ENCODE measurements at regions not wholly inside any gene's neighbourhood (a gene's known extent, or its start where the extent isn't known, plus 50 kb on each side); places are given as distances from the start of the nearest gene placed in this dataset.
"Not testable (repeated sequence)": the region's sequence is repeated elsewhere in the genome, so short reads cannot be mapped to it uniquely, and the experiment has no call there.

DNA sequence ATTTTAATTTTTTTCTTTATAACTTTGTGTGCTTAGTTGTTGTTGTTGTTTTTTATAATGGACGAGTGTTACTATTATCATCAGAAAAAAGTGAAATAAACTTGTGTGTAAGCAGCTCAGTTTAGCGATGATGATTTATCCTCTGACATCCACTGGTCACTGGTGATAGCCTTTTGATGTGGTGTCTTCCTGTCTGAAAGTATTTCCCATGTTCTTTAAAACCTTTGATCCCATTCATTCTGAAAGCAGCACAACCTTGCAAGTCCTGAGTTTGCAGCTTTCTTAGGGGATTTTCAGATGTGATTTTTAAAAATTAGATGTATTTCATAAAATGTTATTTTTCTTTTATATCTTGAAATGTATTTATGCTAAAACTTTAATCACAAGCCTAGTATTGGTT, 85.9 kb upstream of the ZPLD1 start:
- no peak for DNase-seq
- H3K27me3 ChIP-seq, result no peaks in the 10 kb centered on the region
- no peaks in the 10 kb centered on the region for H3K36me3 ChIP-seq
- H3K4me3 ChIP-seq, result no peak overlapping the region
- H3K27ac ChIP-seq, result no peak overlapping the region
- no peaks in the 10 kb centered on the region for H3K9me3 ChIP-seq
- no peaks in the 10 kb centered on the region for H3K4me1 ChIP-seq
- H3K9ac ChIP-seq (ENCODE audit: low read depth in 2 of 2, low read length in 2 of 2), result no peak overlapping the region
- TF ChIP-seq, protein P1, sequence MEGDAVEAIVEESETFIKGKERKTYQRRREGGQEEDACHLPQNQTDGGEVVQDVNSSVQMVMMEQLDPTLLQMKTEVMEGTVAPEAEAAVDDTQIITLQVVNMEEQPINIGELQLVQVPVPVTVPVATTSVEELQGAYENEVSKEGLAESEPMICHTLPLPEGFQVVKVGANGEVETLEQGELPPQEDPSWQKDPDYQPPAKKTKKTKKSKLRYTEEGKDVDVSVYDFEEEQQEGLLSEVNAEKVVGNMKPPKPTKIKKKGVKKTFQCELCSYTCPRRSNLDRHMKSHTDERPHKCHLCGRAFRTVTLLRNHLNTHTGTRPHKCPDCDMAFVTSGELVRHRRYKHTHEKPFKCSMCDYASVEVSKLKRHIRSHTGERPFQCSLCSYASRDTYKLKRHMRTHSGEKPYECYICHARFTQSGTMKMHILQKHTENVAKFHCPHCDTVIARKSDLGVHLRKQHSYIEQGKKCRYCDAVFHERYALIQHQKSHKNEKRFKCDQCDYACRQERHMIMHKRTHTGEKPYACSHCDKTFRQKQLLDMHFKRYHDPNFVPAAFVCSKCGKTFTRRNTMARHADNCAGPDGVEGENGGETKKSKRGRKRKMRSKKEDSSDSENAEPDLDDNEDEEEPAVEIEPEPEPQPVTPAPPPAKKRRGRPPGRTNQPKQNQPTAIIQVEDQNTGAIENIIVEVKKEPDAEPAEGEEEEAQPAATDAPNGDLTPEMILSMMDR (IDR thresholded peaks at IDR 0.05), result no peak
- intact Hi-C loops (cut with DNase I), result no loop called here

DNA sequence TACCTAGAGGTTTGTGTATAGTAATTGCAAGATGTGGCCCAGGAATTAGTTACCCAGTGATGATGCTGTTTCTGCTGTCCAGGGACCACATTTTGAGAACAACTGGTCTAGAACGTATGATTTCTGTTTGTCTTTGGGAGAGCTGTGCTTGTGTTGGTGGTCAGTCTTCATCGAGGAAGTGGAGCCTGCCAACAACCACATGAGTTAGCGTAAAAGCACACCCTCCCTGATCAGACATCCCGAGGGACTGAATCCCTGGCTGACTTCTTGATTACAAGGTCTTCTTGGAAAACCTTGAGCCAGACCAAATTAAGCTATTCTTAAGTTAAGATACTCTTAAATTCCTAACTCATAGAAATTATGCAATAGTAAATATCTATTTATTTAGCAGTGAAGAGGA, 81.7 kb upstream of the ZPLD1 start:
- no peak for DNase-seq
- no peak overlapping the region for H3K27ac ChIP-seq
- intact Hi-C loops (cut with DNase I), result no loop called here
- no peak overlapping the region for H3K9ac ChIP-seq (ENCODE audit: low read depth in 2 of 2, low read length in 2 of 2)
- no peaks in the 10 kb centered on the region for H3K9me3 ChIP-seq
- H3K4me1 ChIP-seq, result no peaks in the 10 kb centered on the region
- no peak overlapping the region for H3K4me3 ChIP-seq
- no peaks in the 10 kb centered on the region for H3K27me3 ChIP-seq
- TF ChIP-seq, protein P1 (IDR thresholded peaks at IDR 0.05), result no peak
- no peaks in the 10 kb centered on the region for H3K36me3 ChIP-seq

DNA sequence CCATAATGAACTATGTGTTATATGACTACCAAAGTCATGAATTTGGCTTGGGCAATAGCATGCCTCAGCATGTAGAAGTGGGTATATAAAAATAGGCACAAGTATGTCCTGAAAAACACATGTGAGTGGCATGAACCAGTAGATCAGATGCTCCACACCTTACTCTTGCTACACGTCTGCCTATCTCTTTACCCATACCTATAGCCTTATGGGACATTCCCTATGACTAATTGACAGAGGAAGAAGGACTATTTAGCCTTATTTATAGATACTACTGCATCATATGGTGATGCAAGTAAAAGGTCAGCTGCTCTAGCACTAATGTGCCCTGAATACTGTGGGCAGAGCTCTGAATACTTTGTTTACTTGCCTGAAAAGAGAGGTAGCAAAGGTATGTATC, 81.0 kb upstream of the ZPLD1 start:
- H3K9me3 ChIP-seq, result no peaks in the 10 kb centered on the region
- TF ChIP-seq, protein P1 (IDR thresholded peaks at IDR 0.05), result no peak
- no peak overlapping the region for H3K9ac ChIP-seq (ENCODE audit: low read depth in 2 of 2, low read length in 2 of 2)
- intact Hi-C loops (cut with DNase I), result no loop called here
- no peaks in the 10 kb centered on the region for H3K4me1 ChIP-seq
- no peak for DNase-seq
- H3K4me3 ChIP-seq, result no peak overlapping the region
- H3K36me3 ChIP-seq, result no peaks in the 10 kb centered on the region
- H3K27me3 ChIP-seq, result no peaks in the 10 kb centered on the region
- no peak overlapping the region for H3K27ac ChIP-seq

DNA sequence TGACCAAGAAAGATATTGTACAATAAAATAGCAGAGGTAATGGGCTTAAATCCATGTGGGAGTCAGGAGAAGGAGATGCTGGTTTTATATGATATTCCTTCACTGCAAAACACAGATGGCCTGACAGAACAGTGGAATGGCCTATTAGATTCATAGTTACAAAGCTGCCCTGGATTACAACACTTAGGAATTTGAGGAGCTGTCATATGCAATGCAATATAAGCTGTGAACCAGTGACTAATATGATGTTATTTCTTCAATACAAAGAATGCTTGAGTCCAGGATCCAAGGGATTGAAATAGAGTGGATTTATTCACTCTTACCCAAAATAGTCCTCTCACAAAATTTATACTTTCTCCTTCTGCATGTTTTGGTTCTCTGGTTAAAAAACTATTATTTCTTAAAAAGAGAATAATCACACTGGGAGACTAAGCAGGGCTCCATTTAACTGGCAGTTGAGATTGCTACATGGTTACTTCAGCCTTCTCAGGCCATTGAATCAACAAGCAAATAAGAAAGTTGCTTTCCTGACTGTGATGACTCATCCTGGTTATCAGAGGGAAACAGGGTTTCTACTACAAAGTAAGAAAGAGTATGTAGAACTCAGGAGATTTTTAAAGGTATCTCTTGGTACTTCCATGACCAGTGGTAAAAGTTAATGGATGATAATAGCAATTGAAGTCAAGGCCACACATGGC, 79.8 kb upstream of the ZPLD1 start:
- Histone ChIP-seq H3K4me1 (no peaks in the 10 kb centered on the region), H3K36me3 (no peaks in the 10 kb centered on the region), H3K9me3 (no peaks in the 10 kb centered on the region), H3K27ac (no peak overlapping the region), H3K27me3 (no peaks in the 10 kb centered on the region), H3K9ac (ENCODE audit: low read depth in 2 of 2, low read length in 2 of 2) (no peak overlapping the region), H3K4me3 (no peak overlapping the region)
- intact Hi-C loops (cut with DNase I), result no loop called here
- DNase-seq, result no peak
- TF ChIP-seq, protein P1 (IDR thresholded peaks at IDR 0.05), result no peak

DNA sequence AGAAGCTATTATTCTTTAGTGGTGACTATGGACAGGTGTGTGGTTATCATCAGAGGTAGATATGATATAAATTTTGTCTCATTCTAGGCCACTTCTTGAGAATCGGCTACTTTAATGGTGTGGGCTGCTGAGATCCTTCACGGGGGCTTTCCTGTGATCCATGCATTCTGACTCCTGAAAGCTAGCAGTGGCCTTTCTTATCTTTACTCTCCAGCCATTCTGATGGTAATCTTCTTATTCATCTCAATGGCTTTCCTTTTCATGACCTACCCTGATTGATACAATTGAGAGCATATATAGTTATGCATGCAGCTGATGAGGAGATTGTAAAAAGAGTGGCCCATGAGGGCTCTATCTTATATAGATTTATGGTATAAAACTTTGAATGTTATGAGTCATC, 78.3 kb upstream of the ZPLD1 start:
- intact Hi-C loops (cut with DNase I), result no loop called here
- Histone ChIP-seq H3K4me1 (no peaks in the 10 kb centered on the region), H3K9ac (ENCODE audit: low read depth in 2 of 2, low read length in 2 of 2) (no peak overlapping the region), H3K27me3 (no peaks in the 10 kb centered on the region), H3K27ac (no peak overlapping the region), H3K4me3 (no peak overlapping the region), H3K36me3 (no peaks in the 10 kb centered on the region), H3K9me3 (no peaks in the 10 kb centered on the region)
- TF ChIP-seq, protein P1 (IDR thresholded peaks at IDR 0.05), result no peak
- no peak for DNase-seq

DNA sequence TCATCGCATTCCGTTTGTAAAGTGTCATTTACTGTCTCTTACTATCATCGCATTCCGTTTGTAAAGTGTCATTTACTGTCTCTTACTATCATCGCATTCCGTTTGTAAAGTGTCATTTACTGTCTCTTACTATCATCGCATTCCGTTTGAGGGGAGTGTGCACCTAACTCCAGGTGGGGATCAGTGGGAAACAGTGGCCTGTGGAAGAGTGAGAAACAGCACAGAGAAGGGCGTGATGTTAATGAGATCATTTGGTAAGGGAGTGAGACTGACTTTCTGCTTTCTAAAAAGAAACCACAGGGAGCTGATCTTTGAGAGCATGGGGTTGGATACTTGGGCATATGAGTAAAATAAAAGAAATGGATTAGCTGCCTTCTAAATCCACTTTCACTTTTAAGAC, 77.5 kb upstream of the ZPLD1 start:
- H3K27me3 ChIP-seq; DNase-seq; H3K36me3 ChIP-seq; H3K4me3 ChIP-seq; H3K9ac ChIP-seq (ENCODE audit: low read depth in 2 of 2, low read length in 2 of 2); H3K9me3 ChIP-seq; H3K4me1 ChIP-seq; intact Hi-C loops (cut with DNase I); H3K27ac ChIP-seq: not testable (repeated sequence)
